H1 (cell line): ENCODE measurements at regions not wholly inside any gene's neighbourhood (a gene's known extent, or its start where the extent isn't known, plus 50 kb on each side); places are given as distances from the start of the nearest gene placed in this dataset.

ENCODE experiments used
- HDAC2 ChIP-seq, 2 experiments: fragments of 300-600 bp in 1 of 2; sonication (generic) in 1 of 2; IDR thresholded peaks; 2 replicates each; pipeline ENCODE4 v1.6.1; 2011 to 2012; ENCODE audit warnings: low read depth in 2 of 2, low read length in 2 of 2, mild to moderate bottlenecking in 2 of 2, moderate library complexity in 2 of 2, borderline replicate concordance in 1 of 2, inconsistent platforms in 1 of 2
- RFX5 ChIP-seq: IDR thresholded peaks from 2 replicates; pipeline ENCODE4 v1.6.1; 2011; ENCODE audit warnings: low read depth, low read length, improper control_type of control experiment, borderline replicate concordance
- SP4 ChIP-seq: IDR thresholded peaks from 2 replicates; pipeline ENCODE4 v1.6.1; 2012; ENCODE audit warnings: low read length, inconsistent platforms

DNA sequence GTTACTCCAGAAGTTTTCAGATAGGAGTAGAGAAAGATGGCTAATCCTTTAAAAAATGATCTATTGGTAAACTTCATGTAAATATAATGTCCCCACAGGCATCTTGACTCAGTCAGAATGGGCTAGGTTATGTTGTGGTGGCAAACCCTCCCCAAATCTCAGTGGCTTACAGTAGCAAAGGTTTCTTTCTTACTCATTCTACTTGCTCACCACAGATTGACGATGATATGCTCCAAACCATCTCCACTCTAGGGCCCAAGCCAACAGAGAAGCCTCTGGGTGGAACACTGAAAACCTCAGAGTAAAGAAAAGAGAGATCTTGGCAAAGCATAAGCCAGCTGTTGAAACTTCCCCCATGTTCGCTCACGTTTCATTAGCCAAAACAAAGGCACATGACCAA is 146.4 kb downstream of the EMP1 start (continued):
- TF ChIP-seq HDAC2 (IDR thresholded peaks at IDR 0.05; ENCODE audit: borderline replicate concordance in 1 of 2, low read depth in 2 of 2, low read length in 2 of 2) (no peak), RFX5 (no peak), SP4 (no peak)
- TF ChIP-seq, all 59 proteins: peak for 0
